ENCODE measurements at regions not wholly inside any gene's neighbourhood (a gene's known extent, or its start where the extent isn't known, plus 50 kb on each side); places are given as distances from the start of the nearest gene placed in this dataset.
"Not testable (repeated sequence)": the region's sequence is repeated elsewhere in the genome, so short reads cannot be mapped to it uniquely, and the experiment has no call there.

DNA sequence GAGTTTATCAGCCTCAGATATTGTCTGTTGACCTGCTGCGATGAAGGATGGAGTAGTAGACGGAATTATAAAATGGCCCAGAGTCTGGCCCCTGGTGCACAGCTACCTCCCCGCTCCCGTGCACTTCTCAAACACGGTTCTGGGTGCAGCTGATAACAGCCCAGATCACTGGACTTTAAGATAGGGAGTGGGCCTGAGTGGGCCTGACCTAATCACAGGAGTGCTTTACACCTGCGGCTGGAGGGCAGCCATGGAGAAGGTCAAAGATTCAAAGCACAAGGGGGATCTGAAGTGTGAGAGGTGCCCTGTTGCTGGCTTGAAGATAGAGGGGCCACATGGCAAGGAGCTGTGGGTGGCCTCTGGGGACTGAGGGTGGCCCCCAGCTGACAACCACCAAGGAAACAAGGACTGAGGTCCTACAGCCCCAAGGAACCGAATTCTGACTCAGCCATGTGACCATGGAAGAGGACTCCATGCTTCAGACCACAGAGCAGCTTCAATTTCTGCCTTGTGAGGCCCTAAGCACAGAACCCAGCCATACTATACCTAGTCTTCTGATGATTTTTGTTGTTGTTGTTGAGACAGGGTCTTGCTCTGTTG, 113.4 kb downstream of the ZNF664 start:
- Histone ChIP-seq H3K27me3 (no peaks in the 10 kb centered on the region), H3K4me1 (peaks cover 0 to 10% (median 0%) of the 10 kb centered on the region in 4 donors), H3K9me3 (no peaks in the 10 kb centered on the region), H3K36me3 (no peaks in the 10 kb centered on the region), H3K27ac (no peak overlapping the region), H3K4me3 (no peak overlapping the region)
- TF ChIP-seq EP300 (IDR thresholded peaks at IDR 0.05): no peak
- TF ChIP-seq POLR2A (IDR thresholded peaks at IDR 0.05): no peak
- TF ChIP-seq, protein P1, sequence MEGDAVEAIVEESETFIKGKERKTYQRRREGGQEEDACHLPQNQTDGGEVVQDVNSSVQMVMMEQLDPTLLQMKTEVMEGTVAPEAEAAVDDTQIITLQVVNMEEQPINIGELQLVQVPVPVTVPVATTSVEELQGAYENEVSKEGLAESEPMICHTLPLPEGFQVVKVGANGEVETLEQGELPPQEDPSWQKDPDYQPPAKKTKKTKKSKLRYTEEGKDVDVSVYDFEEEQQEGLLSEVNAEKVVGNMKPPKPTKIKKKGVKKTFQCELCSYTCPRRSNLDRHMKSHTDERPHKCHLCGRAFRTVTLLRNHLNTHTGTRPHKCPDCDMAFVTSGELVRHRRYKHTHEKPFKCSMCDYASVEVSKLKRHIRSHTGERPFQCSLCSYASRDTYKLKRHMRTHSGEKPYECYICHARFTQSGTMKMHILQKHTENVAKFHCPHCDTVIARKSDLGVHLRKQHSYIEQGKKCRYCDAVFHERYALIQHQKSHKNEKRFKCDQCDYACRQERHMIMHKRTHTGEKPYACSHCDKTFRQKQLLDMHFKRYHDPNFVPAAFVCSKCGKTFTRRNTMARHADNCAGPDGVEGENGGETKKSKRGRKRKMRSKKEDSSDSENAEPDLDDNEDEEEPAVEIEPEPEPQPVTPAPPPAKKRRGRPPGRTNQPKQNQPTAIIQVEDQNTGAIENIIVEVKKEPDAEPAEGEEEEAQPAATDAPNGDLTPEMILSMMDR (IDR thresholded peaks at IDR 0.05): no peak
- 92 to 99% methylated on average over 7 of the region's 7 CpGs for WGBS, 2 donors
- no peak for DNase-seq (ENCODE audit: low spot score in 2 of 2)

DNA sequence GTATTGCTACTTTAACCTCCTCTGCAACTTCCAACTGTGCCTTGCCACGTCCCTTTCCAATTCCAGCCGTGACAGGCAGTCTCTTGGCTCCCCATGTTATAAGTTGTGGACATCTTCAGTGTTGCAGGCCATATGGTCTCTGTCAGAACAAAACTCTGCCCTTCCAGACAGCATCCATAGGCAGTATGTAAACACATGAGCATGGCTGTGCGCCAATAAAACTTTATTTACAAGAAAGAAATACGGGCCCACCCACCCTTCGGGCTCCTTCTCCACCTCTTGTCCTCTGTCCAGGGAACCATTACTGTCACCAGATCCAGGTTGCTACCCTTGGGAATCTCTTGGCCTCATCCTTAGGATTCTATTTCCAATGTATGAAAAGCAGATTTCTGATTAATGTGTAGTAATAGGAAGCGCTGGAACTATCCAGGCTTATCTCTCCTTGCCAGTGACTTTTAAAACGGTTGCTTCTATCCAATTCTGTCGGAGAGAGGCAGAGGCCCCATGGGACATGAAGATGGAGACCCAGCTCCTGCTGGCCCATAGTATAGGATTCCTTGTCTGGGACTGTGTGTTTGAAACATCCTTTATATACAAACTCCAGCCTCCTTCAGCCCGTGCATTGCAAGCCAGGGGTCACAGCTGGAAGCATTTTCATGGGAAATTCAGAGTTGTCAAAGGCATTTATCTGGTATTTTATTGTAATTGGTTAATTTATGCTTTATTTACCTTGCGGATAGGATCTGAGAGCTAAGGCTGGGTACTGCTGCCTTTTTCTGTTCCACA, 114.4 kb downstream of the ZNF664 start:
- H3K27ac ChIP-seq: no peak overlapping the region
- TF ChIP-seq POLR2A (IDR thresholded peaks at IDR 0.05) (no peak), EP300 (IDR thresholded peaks at IDR 0.05) (no peak)
- WGBS, 2 donors: 72 to 73% methylated on average over 10 of the region's 10 CpGs
- DNase-seq (ENCODE audit: low spot score in 2 of 2): no peak
- H3K36me3 ChIP-seq: no peaks in the 10 kb centered on the region
- H3K27me3 ChIP-seq: no peaks in the 10 kb centered on the region
- no peak overlapping the region for H3K4me3 ChIP-seq
- H3K4me1 ChIP-seq: peaks cover 0 to 10% (median 0%) of the 10 kb centered on the region in 4 donors
- H3K9me3 ChIP-seq: no peaks in the 10 kb centered on the region

DNA sequence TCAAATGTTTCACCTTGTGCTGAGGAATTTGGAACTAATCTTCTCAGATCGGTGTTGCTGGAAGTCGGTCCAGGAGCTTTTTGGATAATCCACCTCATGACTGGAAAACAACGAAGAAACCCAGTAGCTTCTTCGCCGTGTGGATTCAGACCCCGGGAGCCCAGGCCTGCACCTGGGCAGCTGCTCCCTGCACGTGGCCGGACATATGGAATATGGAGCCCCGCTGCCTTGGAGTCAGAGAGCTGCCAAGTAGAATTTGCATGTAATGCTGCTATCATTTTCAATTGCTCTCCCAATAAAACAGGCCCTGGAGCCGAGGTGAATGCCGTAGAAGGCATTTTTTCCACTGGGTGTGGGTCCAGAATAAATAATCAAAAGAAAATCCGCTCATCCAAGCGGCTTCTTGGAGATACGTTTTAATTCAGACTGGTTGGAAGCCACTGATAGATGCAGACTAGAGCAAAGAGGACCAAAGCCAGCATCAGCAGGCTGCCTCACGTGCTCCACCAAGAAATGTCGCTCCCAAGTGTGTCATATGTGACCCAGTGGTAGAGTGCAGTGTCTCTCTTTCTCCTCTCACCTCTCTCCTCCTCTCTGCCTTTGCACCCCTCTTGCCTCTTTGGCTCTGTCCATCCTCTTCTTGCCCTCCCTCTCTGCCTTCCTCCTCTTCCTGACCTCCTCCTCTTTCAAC, 115.3 kb downstream of the ZNF664 start:
- DNase-seq (ENCODE audit: low spot score in 2 of 2): no peak
- Histone ChIP-seq H3K36me3 (no peaks in the 10 kb centered on the region), H3K9me3 (no peaks in the 10 kb centered on the region), H3K27ac (no peak overlapping the region), H3K4me1 (peaks cover 0 to 10% (median 0%) of the 10 kb centered on the region in 4 donors), H3K4me3 (no peak overlapping the region), H3K27me3 (no peaks in the 10 kb centered on the region)
- WGBS, 2 donors: 66 to 76% methylated on average over 16 of the region's 16 CpGs
- TF ChIP-seq POLR2A (IDR thresholded peaks at IDR 0.05) (no peak), EP300 (IDR thresholded peaks at IDR 0.05) (no peak)
- TF ChIP-seq, protein P1 (IDR thresholded peaks at IDR 0.05): no peak

DNA sequence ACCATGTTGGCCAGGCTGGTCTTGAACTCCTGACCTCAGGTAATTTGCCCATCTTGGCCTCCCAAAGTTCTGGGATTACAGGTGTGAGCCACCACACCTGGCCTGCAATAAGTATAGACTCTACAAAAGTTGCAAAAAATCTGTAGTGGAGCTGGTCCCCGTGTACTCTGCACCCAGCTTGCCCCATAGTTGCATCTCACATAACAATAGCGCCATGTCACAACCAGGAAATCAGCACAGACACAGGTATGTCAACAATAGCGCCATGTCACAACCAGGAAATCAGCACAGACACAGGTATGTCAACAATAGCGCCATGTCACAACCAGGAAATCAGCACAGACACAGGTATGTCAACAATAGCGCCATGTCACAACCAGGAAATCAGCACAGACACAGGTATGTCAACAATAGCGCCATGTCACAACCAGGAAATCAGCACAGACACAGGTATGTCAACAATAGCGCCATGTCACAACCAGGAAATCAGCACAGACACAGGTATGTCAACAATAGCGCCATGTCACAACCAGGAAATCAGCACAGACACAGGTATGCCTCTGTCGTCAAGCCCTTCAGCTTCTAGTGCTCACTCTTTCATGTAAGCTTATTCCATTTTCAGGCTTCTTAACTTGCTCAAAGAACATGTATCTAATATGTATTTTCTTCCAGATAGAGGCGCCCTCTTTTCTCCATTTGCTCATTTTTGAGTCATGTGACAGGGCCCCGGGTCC, 116.3 kb downstream of the ZNF664 start:
- H3K4me1 ChIP-seq: peaks cover 0 to 10% (median 0%) of the 10 kb centered on the region in 4 donors
- not testable (repeated sequence) for H3K4me3 ChIP-seq; H3K27ac ChIP-seq; DNase-seq (ENCODE audit: low spot score in 2 of 2); H3K9me3 ChIP-seq; H3K36me3 ChIP-seq; H3K27me3 ChIP-seq
- 94 to 96% methylated on average over 6 of the region's 11 CpGs for WGBS, 2 donors

DNA sequence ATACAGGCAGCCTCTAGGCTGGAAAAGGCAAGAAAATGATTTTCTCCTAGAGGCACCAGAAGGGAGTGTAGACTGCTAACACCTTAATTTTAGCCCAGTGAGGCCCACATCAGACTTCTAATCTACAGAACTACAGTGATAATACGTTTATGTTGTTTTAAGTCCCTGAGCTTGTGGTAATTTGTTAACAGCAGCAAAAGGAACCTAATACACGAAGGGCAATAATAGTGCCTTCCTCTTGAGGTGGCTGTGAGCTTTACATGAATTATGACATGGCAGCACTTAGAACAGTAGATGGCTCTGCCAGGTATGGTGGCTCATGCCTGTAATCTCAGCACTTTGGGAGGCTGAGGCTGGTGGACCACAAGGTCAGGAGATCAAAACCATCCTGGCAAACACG, 118.8 kb downstream of the ZNF664 start:
- DNase-seq (ENCODE audit: low spot score in 2 of 2): no peak
- no peaks in the 10 kb centered on the region for H3K36me3 ChIP-seq
- no peaks in the 10 kb centered on the region for H3K9me3 ChIP-seq
- no peaks in the 10 kb centered on the region for H3K27me3 ChIP-seq
- no peak overlapping the region for H3K27ac ChIP-seq
- peaks cover 0 to 12% (median 0%) of the 10 kb centered on the region in 4 donors for H3K4me1 ChIP-seq
- TF ChIP-seq, protein P1 (IDR thresholded peaks at IDR 0.05): no peak
- TF ChIP-seq EP300 (IDR thresholded peaks at IDR 0.05) (no peak), POLR2A (IDR thresholded peaks at IDR 0.05) (no peak)
- WGBS, 2 donors: 96 to 98% methylated on average over 3 of the region's 3 CpGs
- H3K4me3 ChIP-seq: no peak overlapping the region

DNA sequence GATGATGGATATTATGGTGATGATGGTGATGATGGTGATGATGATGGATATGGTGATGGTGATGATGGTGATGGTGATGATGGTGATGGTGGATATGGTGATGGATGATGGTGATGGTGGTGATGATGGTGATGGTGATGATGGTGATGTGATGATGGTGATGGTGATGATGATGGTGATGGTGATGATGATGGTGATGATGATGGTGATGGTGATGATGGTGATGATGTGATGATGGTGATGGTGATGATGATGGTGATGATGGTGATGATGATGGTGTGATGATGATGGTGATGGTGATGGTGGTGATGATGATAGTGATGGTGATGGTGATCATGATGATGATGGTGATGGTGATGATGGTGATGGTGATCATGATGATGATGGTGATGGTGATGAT, 119.5 kb downstream of the ZNF664 start:
- not testable (repeated sequence) for H3K27me3 ChIP-seq; H3K27ac ChIP-seq; H3K9me3 ChIP-seq; H3K36me3 ChIP-seq; H3K4me3 ChIP-seq; DNase-seq (ENCODE audit: low spot score in 2 of 2)
- H3K4me1 ChIP-seq: peaks cover 0 to 19% (median 3%) of the 10 kb centered on the region in 4 donors

All from tibial nerve (tissue), 4 donors.